Ascending aorta (tissue), 2 donors: ENCODE measurements at regions not wholly inside any gene's neighbourhood (a gene's known extent, or its start where the extent isn't known, plus 50 kb on each side); places are given as distances from the start of the nearest gene placed in this dataset.

ENCODE experiments used
- DNase-seq, 2 donors: peaks; one replicate each; pipeline ENCODE4 v3.0.0-alpha.2; 2019; ENCODE audit warnings: low spot score in 2 of 2
- H3K27ac ChIP-seq, 2 donors: fragments of 200-600 bp; sonication (generic); one replicate each; pipeline ENCODE4 v1.5.1; 2016 to 2017; ENCODE audit warnings: mild to moderate bottlenecking in 1 of 2
- H3K27me3 ChIP-seq: fragments of 200-600 bp; sonication (generic); one replicate; pipeline ENCODE4 v1.5.1; 2017
- H3K36me3 ChIP-seq, 2 donors: fragments of 200-600 bp; sonication (generic); one replicate each; pipeline ENCODE4 v1.5.1; 2016
- H3K4me1 ChIP-seq, 2 donors: fragments of 200-600 bp; sonication (generic); one replicate each; pipeline ENCODE4 v1.5.1; 2016 to 2017; ENCODE audit warnings: mild to moderate bottlenecking in 1 of 2
- H3K4me3 ChIP-seq, 2 donors: fragments of 200-600 bp; sonication (generic); one replicate each; pipeline ENCODE4 v1.5.1; 2016 to 2017; ENCODE audit warnings: mild to moderate bottlenecking in 1 of 2
- H3K9me3 ChIP-seq, 2 donors: fragments of 200-600 bp; sonication (generic); one replicate each; pipeline ENCODE4 v1.5.1; 2016
- CTCF ChIP-seq, 3 experiments: fragments of 200-600 bp in 2 of 3; fragments of 450-650 bp in 1 of 3; sonication (generic) in 2 of 3; IDR thresholded peaks; one replicate each; pipeline ENCODE4 v1.5.1; 2016 to 2019; ENCODE audit warnings: antibody characterized with exemption in 3 of 3, mild to moderate bottlenecking in 1 of 3, moderate library complexity in 1 of 3
- intact Hi-C: fragments of 100-400 bp; cut with DNase I; formaldehyde crosslinking; loops from one replicate; pipeline ENCODE4 v1.15.1; 2023

- Histone ChIP-seq H3K4me3 (no peak overlapping the region), H3K27me3 (no peaks in the 10 kb centered on the region), H3K9me3 (no peaks in the 10 kb centered on the region), H3K36me3 (no peaks in the 10 kb centered on the region), H3K4me1 (peaks cover 0 to 11% of the 10 kb centered on the region in 2 donors), H3K27ac (peak overlapping the region in 1 of 2 donors; percentile 24)
- intact Hi-C loops, result no loop called here
- DNase-seq, result no peak
- no peak for TF ChIP-seq CTCF (IDR thresholded peaks at IDR 0.05)
Measured at GRCh38 chr10:4312051-4312835, 513.8 kb upstream of the AKR1E2 start.

- Histone ChIP-seq H3K27me3 (no peaks in the 10 kb centered on the region), H3K4me3 (no peak overlapping the region), H3K9me3 (no peaks in the 10 kb centered on the region), H3K27ac (no peak overlapping the region), H3K4me1 (peaks cover 0 to 9% of the 10 kb centered on the region in 2 donors), H3K36me3 (no peaks in the 10 kb centered on the region)
- no peak for TF ChIP-seq CTCF (IDR thresholded peaks at IDR 0.05)
- intact Hi-C loops, result no loop called here
- DNase-seq, result no peak
Measured at GRCh38 chr10:4310172-4310571, 515.8 kb upstream of the AKR1E2 start.

- H3K9me3 ChIP-seq, result no peaks in the 10 kb centered on the region
- H3K27ac ChIP-seq, result peak overlapping the region in 1 of 2 donors; percentile 12
- DNase-seq, result no peak
- H3K4me3 ChIP-seq, result no peak overlapping the region
- H3K27me3 ChIP-seq, result no peaks in the 10 kb centered on the region
- H3K4me1 ChIP-seq, result peaks cover 0 to 9% of the 10 kb centered on the region in 2 donors
- TF ChIP-seq CTCF (IDR thresholded peaks at IDR 0.05), result no peak
- no peaks in the 10 kb centered on the region for H3K36me3 ChIP-seq
- intact Hi-C loops, result no loop called here
Measured at GRCh38 chr10:4307910-4308309, 518.1 kb upstream of the AKR1E2 start.

GRCh38 chr10:4306871-4307270, 519.1 kb upstream of the AKR1E2 start:
- Histone ChIP-seq H3K4me3 (no peak overlapping the region), H3K9me3 (no peaks in the 10 kb centered on the region), H3K4me1 (peaks cover 0 to 9% of the 10 kb centered on the region in 2 donors), H3K36me3 (no peaks in the 10 kb centered on the region), H3K27me3 (no peaks in the 10 kb centered on the region), H3K27ac (no peak overlapping the region)
- no peak for DNase-seq
- TF ChIP-seq CTCF (IDR thresholded peaks at IDR 0.05), result no peak
- intact Hi-C loops, result no loop called here

GRCh38 chr10:4303045-4303444, 518.0 kb upstream of the KLF6 start:
- Histone ChIP-seq H3K36me3 (no peaks in the 10 kb centered on the region), H3K4me3 (no peak overlapping the region), H3K4me1 (peaks cover 0 to 7% of the 10 kb centered on the region in 2 donors), H3K27ac (no peak overlapping the region), H3K9me3 (no peaks in the 10 kb centered on the region), H3K27me3 (no peaks in the 10 kb centered on the region)
- TF ChIP-seq CTCF (IDR thresholded peaks at IDR 0.05), result no peak
- no peak for DNase-seq
- intact Hi-C loops, result no loop called here
